Mesendoderm (in vitro differentiated cells): ENCODE measurements at regions not wholly inside any gene's neighbourhood (a gene's known extent, or its start where the extent isn't known, plus 50 kb on each side); places are given as distances from the start of the nearest gene placed in this dataset.

ENCODE experiments used
- DNase-seq: peaks from one replicate; pipeline ENCODE4 v3.0.0; 2013
- H2AK5ac ChIP-seq: 2 replicates; pipeline ENCODE4 v1.6.1; 2013; ENCODE audit warnings: low read length, inconsistent platforms
- H2BK120ac ChIP-seq: 2 replicates; pipeline ENCODE4 v1.6.1; 2013; ENCODE audit warnings: low read depth, mild to moderate bottlenecking, low read length, moderate library complexity, mixed read lengths
- H2BK15ac ChIP-seq: replicated peaks from 2 replicates; pipeline ENCODE4 v1.6.1; 2013; ENCODE audit warnings: low read depth, mild to moderate bottlenecking, moderate library complexity
- H2BK5ac ChIP-seq: 2 replicates; pipeline ENCODE4 v1.6.1; 2013; ENCODE audit warnings: low read length, inconsistent platforms
- H3K18ac ChIP-seq: 2 replicates; pipeline ENCODE4 v1.6.1; 2013; ENCODE audit warnings: mild to moderate bottlenecking, low read length, mixed read lengths
- H3K23ac ChIP-seq: one replicate; pipeline ENCODE4 v1.6.1; 2013; ENCODE audit warnings: low read length
- H3K27ac ChIP-seq: 2 replicates; pipeline ENCODE4 v1.5.1; 2013; ENCODE audit warnings: low read depth, mild to moderate bottlenecking, inconsistent platforms, low read length, moderate library complexity
- H3K27me3 ChIP-seq: 2 replicates; pipeline ENCODE4 v1.6.1; 2013; ENCODE audit warnings: low read length, control low read depth, mild to moderate bottlenecking, inconsistent platforms; ENCODE audit not compliant: insufficient read depth, poor library complexity
- H3K36me3 ChIP-seq: 2 replicates; pipeline ENCODE4 v1.6.1; 2013; ENCODE audit warnings: low read length, inconsistent platforms; ENCODE audit not compliant: control insufficient read depth, insufficient read depth
- H3K4ac ChIP-seq: one replicate; pipeline ENCODE4 v1.6.1; 2013; ENCODE audit warnings: low read depth, mild to moderate bottlenecking, low read length, moderate library complexity
- H3K4me1 ChIP-seq: 2 replicates; pipeline ENCODE4 v1.6.1; 2013; ENCODE audit warnings: low read depth, low read length, inconsistent platforms; ENCODE audit not compliant: control insufficient read depth
- H3K4me2 ChIP-seq: 2 replicates; pipeline ENCODE4 v1.6.1; 2013; ENCODE audit warnings: low read length
- H3K4me3 ChIP-seq: 2 replicates; pipeline ENCODE4 v1.5.1; 2013; ENCODE audit warnings: mild to moderate bottlenecking, low read length
- H3K56ac ChIP-seq: one replicate; pipeline ENCODE4 v1.6.1; 2013; ENCODE audit warnings: low read length
- H3K79me1 ChIP-seq: 2 replicates; pipeline ENCODE4 v1.6.1; 2013; ENCODE audit warnings: low read length, inconsistent platforms
- H3K79me2 ChIP-seq: 2 replicates; pipeline ENCODE4 v1.6.1; 2013; ENCODE audit warnings: mild to moderate bottlenecking, low read length; ENCODE audit not compliant: control insufficient read depth, insufficient read depth
- H3K9ac ChIP-seq: 2 replicates; pipeline ENCODE4 v1.6.1; 2013; ENCODE audit warnings: low read length, inconsistent platforms
- H4K5ac ChIP-seq: one replicate; pipeline ENCODE4 v1.6.1; 2013; ENCODE audit warnings: low read length
- H4K8ac ChIP-seq: one replicate; pipeline ENCODE4 v1.6.1; 2013; ENCODE audit warnings: low read depth, mild to moderate bottlenecking, control low read depth, low read length, moderate library complexity
- WGBS: extraction: QIAGEN DNeasy Blood & Tissue Kit; methylation state at CpG from one replicate; pipeline ENCODE4 v1.1.7; 2013; ENCODE audit warnings: low lambda C conversion rate, missing lambda C conversion rate; ENCODE audit not compliant: insufficient coverage; ENCODE audit errors: extremely low coverage; 5-methylcytosine and 5-hydroxymethylcytosine counted together

DNA sequence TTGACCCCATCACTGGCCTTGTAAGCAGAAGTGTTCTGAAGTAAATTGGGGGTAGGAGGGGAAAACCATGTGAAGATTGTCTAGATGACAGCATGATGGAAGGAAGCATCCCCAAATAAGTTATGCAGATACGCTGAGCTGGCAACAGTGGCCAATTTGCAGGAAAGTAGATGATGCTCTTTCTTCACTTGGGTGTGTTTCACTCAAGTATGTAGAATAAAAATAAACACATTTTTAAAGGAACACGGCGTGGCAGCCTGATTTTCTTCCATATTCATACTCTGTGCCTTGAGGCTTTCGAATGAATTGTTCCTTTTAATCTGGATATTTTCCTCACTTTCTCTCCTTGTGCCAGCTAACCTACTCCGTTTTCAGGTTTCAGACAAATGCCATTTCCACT is 295.5 kb upstream of the DPYD start:
- no peaks in the 10 kb centered on the region for H3K27me3 ChIP-seq
- H3K4me3 ChIP-seq: no peak overlapping the region

DNA sequence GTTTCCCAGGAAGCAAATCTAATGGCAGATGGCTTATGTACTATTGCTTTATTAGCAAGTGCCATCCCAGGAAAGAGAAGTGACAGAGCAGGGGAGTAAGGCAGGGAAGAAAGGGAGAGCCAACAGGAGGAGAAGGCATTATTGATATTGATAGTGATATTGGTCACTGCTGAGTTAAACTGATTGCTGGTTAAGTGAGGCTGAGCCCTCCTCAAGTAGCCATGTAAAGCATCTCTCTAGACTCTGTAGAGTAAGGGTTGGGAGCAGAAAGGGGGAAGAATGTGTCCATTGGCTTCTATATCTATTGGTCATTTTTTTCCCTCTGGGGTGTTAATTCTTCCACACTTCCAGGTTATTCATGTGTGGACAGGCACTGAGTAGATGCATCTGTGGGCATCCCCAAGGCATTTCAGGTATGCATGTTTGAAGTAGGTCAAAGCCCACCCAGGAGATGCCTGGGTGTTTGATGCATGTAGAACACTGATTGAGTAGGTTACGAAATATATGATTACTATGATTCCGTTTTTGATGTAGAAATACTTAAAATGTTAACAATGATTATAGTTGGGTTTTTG is 290.5 kb upstream of the DPYD start:
- Histone ChIP-seq H2AK5ac (no peak overlapping the region), H3K9ac (no peak overlapping the region), H4K8ac (no peak overlapping the region), H2BK15ac (no peak overlapping the region), H3K27me3 (no peaks in the 10 kb centered on the region), H3K4me3 (no peak overlapping the region), H3K18ac (peak overlapping the region; percentile 75), H3K4me1 (peaks cover 2% of the 10 kb centered on the region), H3K79me1 (no peaks in the 10 kb centered on the region), H2BK5ac (no peak overlapping the region), H3K56ac (no peak overlapping the region), H3K27ac (no peak overlapping the region), H3K79me2 (no peaks in the 10 kb centered on the region), H3K36me3 (no peaks in the 10 kb centered on the region), H3K4ac (no peak overlapping the region), H2BK120ac (peak overlapping the region; percentile 64), H3K23ac (no peak overlapping the region), H4K5ac (no peak overlapping the region), H3K4me2 (no peak overlapping the region)
- DNase-seq: no peak
- WGBS: 100% methylated on average over 1 of the region's 2 CpGs

More for the DNA sequence above, 295.5 kb upstream of the DPYD start:
- Histone ChIP-seq H3K9ac (no peak overlapping the region), H4K5ac (no peak overlapping the region), H4K8ac (no peak overlapping the region), H3K18ac (no peak overlapping the region), H3K4me1 (no peaks in the 10 kb centered on the region), H3K4ac (no peak overlapping the region), H2BK15ac (no peak overlapping the region), H3K27ac (no peak overlapping the region), H3K36me3 (no peaks in the 10 kb centered on the region), H3K23ac (no peak overlapping the region), H3K79me2 (no peaks in the 10 kb centered on the region), H2BK120ac (no peak overlapping the region), H3K4me2 (no peak overlapping the region), H2AK5ac (no peak overlapping the region), H2BK5ac (no peak overlapping the region), H3K79me1 (no peaks in the 10 kb centered on the region), H3K56ac (no peak overlapping the region)
- no peak for DNase-seq
- no CpG with 5 or more reads among the region's 5 CpGs for WGBS

DNA sequence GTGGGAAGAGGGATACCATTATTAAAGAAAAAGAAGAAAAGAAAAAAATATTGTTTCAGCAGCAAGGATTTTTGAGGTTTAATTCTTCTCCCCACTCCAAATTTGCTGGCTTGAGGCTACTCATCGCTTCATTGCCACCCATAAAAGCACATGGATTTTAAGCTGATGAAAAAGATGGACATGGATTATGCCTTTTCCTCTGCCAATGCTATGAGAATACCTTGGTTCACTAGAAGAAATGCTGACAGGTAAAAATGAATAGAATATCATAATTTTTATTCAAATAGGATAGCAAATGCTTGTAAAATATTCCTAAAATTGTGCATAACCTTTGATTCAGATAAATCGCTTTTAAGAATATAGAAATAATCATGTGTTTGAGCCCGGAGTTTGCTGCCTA is 289.7 kb upstream of the DPYD start:
- Histone ChIP-seq H3K4ac (no peak overlapping the region), H4K5ac (no peak overlapping the region), H3K56ac (no peak overlapping the region), H3K27ac (no peak overlapping the region), H2BK5ac (no peak overlapping the region), H3K27me3 (no peaks in the 10 kb centered on the region), H3K23ac (no peak overlapping the region), H3K4me3 (no peak overlapping the region), H4K8ac (no peak overlapping the region), H3K36me3 (no peaks in the 10 kb centered on the region), H2BK15ac (no peak overlapping the region), H3K79me2 (no peaks in the 10 kb centered on the region), H3K79me1 (no peaks in the 10 kb centered on the region), H2BK120ac (no peak overlapping the region), H3K9ac (no peak overlapping the region), H3K18ac (no peak overlapping the region), H3K4me1 (peaks cover 2% of the 10 kb centered on the region), H3K4me2 (no peak overlapping the region), H2AK5ac (no peak overlapping the region)
- no peak for DNase-seq
- no CpG with 5 or more reads among the region's 3 CpGs for WGBS

DNA sequence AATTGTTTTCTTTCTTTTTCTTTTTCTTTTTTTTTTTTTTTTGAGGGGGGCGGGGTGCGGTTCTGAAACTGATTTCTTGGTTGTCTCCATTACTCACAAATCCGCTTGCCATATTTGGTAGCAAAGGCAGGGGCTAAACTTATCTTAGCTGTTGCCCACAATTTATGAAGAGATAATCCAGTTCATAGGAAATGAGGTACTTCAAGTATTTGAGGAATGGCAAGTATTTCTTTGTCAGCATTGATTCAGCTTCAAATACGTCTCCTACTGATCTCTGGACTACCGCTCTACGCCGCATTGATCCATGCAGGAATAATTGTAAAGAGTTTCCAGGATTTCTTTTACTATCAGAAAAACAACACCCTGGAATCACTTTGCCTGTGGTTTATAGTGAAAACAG is 289.2 kb upstream of the DPYD start:
- Histone ChIP-seq H3K23ac (no peak overlapping the region), H3K36me3 (no peaks in the 10 kb centered on the region), H3K4me2 (no peak overlapping the region), H3K4me3 (no peak overlapping the region), H3K4me1 (peaks cover 2% of the 10 kb centered on the region), H2BK15ac (no peak overlapping the region), H3K9ac (no peak overlapping the region), H3K79me2 (no peaks in the 10 kb centered on the region), H3K79me1 (no peaks in the 10 kb centered on the region), H2BK5ac (no peak overlapping the region), H4K5ac (no peak overlapping the region), H2AK5ac (no peak overlapping the region), H2BK120ac (no peak overlapping the region), H3K4ac (no peak overlapping the region), H4K8ac (no peak overlapping the region), H3K27ac (no peak overlapping the region), H3K56ac (no peak overlapping the region), H3K27me3 (no peaks in the 10 kb centered on the region), H3K18ac (no peak overlapping the region)
- DNase-seq: peak; percentile 77
- no CpG with 5 or more reads among the region's 7 CpGs for WGBS

DNA sequence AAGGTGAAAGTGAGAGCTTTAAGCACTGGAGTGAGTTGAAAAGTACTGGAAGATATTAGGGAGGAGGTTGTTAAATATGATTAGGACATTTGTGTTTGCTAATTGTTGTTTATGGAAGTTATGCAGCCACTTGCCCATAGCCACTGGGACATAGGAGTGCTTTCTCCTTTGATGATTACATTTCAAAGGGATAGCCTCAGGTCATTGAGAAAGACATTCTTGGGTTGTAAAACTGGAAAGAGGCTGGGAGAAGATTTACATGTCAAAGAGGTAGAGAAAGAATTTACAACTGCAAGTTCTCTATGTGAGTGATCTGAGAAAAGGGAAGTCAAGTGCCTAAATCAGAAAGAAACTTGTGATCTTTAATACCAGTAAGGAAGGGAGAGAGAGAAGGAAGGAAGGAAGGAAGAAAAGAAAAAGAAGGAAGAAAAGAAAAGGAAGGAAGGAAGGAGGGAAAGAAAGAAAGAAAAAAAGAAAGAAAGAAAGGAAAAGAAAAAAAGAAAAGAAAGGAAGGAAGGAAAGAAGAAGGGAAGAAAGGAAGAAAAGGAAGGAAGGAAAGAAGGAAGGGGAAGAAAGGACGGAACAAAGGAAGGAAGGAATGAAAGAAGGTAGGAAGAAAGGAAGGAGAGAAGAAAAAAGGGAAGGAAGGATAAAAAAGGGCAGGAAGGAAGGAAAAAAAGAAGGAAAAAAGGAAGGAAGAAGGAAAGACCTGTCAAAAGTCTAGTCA is 284.6 kb upstream of the DPYD start:
- no peak overlapping the region for H3K9ac ChIP-seq

DNA sequence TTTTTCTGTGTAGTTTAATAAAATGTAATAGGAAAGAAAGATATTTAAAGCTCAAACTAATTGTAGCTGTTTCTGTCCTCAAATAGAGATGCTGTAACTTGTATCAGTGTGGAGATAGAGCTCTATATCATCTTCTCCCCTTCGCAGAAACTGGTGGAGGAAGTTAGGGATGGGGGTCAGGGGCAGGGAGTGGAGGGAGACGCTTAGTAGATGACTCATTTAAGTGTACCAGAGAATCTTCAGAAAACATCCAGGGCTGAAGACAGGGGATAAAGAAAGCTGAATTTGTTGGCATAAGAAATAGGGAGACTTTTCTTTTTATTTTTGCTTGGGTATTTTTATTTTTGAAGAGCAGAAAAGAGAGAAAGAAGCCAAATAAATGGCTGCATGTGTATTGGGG is 282.6 kb upstream of the DPYD start:
- no peak overlapping the region for H4K5ac ChIP-seq
- no peak overlapping the region for H3K56ac ChIP-seq
- H2BK5ac ChIP-seq: no peak overlapping the region
- no peak overlapping the region for H2BK120ac ChIP-seq
- no peak overlapping the region for H3K23ac ChIP-seq
- H3K27ac ChIP-seq: no peak overlapping the region
- H4K8ac ChIP-seq: no peak overlapping the region
- H3K9ac ChIP-seq: no peak overlapping the region
- H2BK15ac ChIP-seq: no peak overlapping the region
- no peak overlapping the region for H3K4ac ChIP-seq
- no peaks in the 10 kb centered on the region for H3K4me1 ChIP-seq
- H3K27me3 ChIP-seq: no peaks in the 10 kb centered on the region
- no peak overlapping the region for H2AK5ac ChIP-seq
- no CpG with 5 or more reads among the region's 2 CpGs for WGBS
- H3K4me2 ChIP-seq: no peak overlapping the region
- no peaks in the 10 kb centered on the region for H3K79me1 ChIP-seq
- H3K79me2 ChIP-seq: no peaks in the 10 kb centered on the region
- no peaks in the 10 kb centered on the region for H3K36me3 ChIP-seq
- peak; percentile 53 for DNase-seq
- H3K18ac ChIP-seq: no peak overlapping the region
- no peak overlapping the region for H3K4me3 ChIP-seq

More for the DNA sequence above, 284.6 kb upstream of the DPYD start:
- H3K56ac ChIP-seq: no peak overlapping the region
- no peak overlapping the region for H2AK5ac ChIP-seq
- no peak overlapping the region for H3K4ac ChIP-seq
- peaks cover 2% of the 10 kb centered on the region for H3K4me1 ChIP-seq
- no peak overlapping the region for H2BK15ac ChIP-seq
- H2BK120ac ChIP-seq: no peak overlapping the region
- no peaks in the 10 kb centered on the region for H3K36me3 ChIP-seq
- H4K8ac ChIP-seq: no peak overlapping the region
- H3K4me3 ChIP-seq: no peak overlapping the region
- no peak overlapping the region for H4K5ac ChIP-seq
- no peak overlapping the region for H3K4me2 ChIP-seq
- 86% methylated on average over 1 of the region's 1 CpG for WGBS
- H3K27me3 ChIP-seq: no peaks in the 10 kb centered on the region
- H3K18ac ChIP-seq: no peak overlapping the region
- no peak overlapping the region for H3K23ac ChIP-seq
- H2BK5ac ChIP-seq: no peak overlapping the region
- H3K79me2 ChIP-seq: no peaks in the 10 kb centered on the region
- DNase-seq: peak; percentile 96
- H3K27ac ChIP-seq: no peak overlapping the region
- H3K79me1 ChIP-seq: no peaks in the 10 kb centered on the region
